WI38 (cell line): ENCODE measurements at regions not wholly inside any gene's neighbourhood (a gene's known extent, or its start where the extent isn't known, plus 50 kb on each side); places are given as distances from the start of the nearest gene placed in this dataset.

Experiments
- H3K4me3 ChIP-seq: 2 replicates; pipeline ENCODE4 v1.5.1; 2011; ENCODE audit warnings: low read depth, mild to moderate bottlenecking, control low read depth, low read length
- CTCF ChIP-seq: IDR thresholded peaks from 2 replicates; pipeline ENCODE4 v1.5.1; 2012; ENCODE audit warnings: low read depth, mild to moderate bottlenecking, control low read depth, low read length

GRCh38 chr1:80922906-80923305, 877.8 kb upstream of the ADGRL2 start:
- H3K4me3 ChIP-seq = no peak overlapping the region
- TF ChIP-seq CTCF = no peak

GRCh38 chr1:80919426-80919825, 881.3 kb upstream of the ADGRL2 start:
- TF ChIP-seq CTCF = no peak
- no peak overlapping the region for H3K4me3 ChIP-seq

DNA sequence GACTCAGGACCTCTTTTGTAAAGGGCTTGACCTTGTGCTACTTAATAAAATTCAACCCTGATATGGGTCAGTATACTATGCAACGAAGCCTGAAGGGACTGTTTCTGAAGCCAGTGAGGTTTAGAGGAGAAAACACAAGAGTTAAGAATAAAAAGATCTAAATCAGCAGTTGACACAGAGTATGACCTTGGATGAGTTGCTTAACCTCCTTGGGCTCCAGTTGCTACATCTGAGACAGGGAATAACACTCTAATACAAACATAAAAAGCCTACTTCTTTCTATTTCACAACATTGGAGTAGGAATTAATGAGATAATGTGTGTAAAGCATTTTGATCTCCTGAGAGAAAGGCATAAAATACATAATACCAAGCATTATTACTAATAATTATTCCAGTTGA, 882.4 kb upstream of the ADGRL2 start:
- TF ChIP-seq CTCF = no peak
- H3K4me3 ChIP-seq = no peak overlapping the region

GRCh38 chr1:80917826-80918225, 882.9 kb upstream of the ADGRL2 start:
- TF ChIP-seq CTCF = no peak
- no peak overlapping the region for H3K4me3 ChIP-seq

DNA sequence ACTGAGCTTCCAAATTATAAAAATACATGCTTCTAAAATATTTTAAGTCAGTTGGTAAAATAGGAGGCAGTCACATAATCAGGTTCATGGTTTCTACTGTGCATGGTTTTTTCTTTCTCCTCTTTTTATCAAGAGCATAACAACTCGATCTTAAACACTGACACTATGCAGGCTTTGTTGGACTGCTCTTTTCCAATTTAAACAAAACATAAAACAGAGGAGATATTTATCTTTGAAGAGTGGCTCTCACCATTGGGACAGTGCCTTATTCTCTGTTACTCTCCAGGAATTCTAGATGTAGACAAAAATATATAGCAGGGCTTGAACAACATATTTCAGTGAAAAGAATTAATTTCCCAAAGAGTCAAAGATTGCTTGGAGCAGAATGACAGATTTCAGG, 883.5 kb upstream of the ADGRL2 start:
- no peak for TF ChIP-seq CTCF
- no peak overlapping the region for H3K4me3 ChIP-seq

DNA sequence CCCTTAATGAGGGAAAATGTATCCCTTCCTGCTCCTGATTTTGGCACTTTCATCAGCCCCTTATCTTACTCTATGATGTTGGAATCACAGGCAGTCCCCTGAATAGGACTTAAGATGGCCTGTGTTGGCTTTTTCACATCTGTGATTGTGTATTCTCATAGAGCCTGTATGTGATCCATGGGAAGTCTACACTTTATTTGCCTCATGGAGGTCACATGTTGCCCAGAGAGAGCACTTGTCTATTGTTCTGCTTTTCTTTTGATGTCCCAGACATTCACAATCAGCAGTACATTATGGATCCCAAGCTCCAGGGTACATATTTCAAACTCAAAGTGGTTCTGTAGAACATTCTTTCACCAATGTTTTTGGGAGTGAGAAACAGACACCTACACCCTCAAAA, 885.2 kb upstream of the ADGRL2 start:
- H3K4me3 ChIP-seq = no peak overlapping the region
- TF ChIP-seq CTCF = no peak

DNA sequence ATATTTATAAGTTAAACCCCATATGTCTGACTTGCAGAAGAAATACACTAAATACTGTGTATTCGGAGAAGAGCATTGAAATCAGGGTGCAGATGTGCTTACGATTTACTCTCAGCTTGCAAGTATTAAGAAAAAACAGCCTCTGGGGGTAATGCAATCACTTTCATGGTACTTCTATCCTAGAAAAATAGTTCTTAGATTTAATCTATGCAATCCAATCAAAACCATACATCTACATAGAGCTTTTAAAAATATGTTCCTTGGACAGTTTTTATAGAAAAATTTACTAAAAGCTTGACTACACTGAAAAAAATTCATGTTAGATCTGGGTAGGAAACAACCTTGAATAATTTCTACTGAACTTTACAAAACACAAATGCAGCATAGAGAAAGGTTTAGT, 890.3 kb upstream of the ADGRL2 start:
- H3K4me3 ChIP-seq = no peak overlapping the region
- no peak for TF ChIP-seq CTCF
